SK-N-SH (cell line): ENCODE measurements at regions not wholly inside any gene's neighbourhood (a gene's known extent, or its start where the extent isn't known, plus 50 kb on each side); places are given as distances from the start of the nearest gene placed in this dataset.
A peak's percentile ranks its signal among the peaks of the same experiment; 100 is the strongest.

Experiments used
- CTCF ChIA-PET: fragments of 300-600, 350-600 bp; formaldehyde crosslinking; extraction: SDS; loops from one replicate; lab custom pipeline; 2021; lab: Yijun Ruan, JAX
- POLR2A ChIA-PET: fragments of 350-600 bp; sonication (Branson Sonifier 250); formaldehyde crosslinking; extraction: SDS; loops from one replicate; lab custom pipeline; 2020; ENCODE audit warnings: antibody characterized with exemption, inconsistent platforms; lab: Yijun Ruan, JAX
- DNase-seq: peaks from one replicate; pipeline ENCODE4 v3.0.0; 2012
- H2AFZ ChIP-seq: fragments of 200-600 bp; sonication (generic); 2 replicates; pipeline ENCODE4 v1.8.1; 2016; ENCODE audit warnings: antibody characterized with exemption, mild to moderate bottlenecking, low read depth
- H3F3A ChIP-seq: fragments of 200-600 bp; sonication (generic); replicated peaks from 2 replicates; pipeline ENCODE3; 2016; ENCODE audit warnings: antibody characterized with exemption, mild to moderate bottlenecking; ENCODE audit not compliant: insufficient read depth
- H3K27ac ChIP-seq, 2 experiments: fragments of 200-500 bp in 1 of 2; fragments of 200-600 bp in 1 of 2; sonication (Bioruptor generic) in 1 of 2; sonication (generic), shearing (Covaris generic) in 1 of 2; 2 replicates each; pipeline versions ENCODE4 v1.5.1 to v1.6.1; 2014 to 2016; ENCODE audit warnings: low read depth in 2 of 2, inconsistent platforms in 1 of 2, low read length in 1 of 2, mild to moderate bottlenecking in 1 of 2, mixed read lengths in 1 of 2
- H3K27me3 ChIP-seq: fragments of 200-600 bp; sonication (generic), shearing (Covaris generic); 2 replicates; pipeline ENCODE4 v1.6.1; 2016; ENCODE audit warnings: mixed run types; ENCODE audit not compliant: insufficient read depth
- H3K36me3 ChIP-seq, 2 experiments: fragments of 200-500 bp in 1 of 2; fragments of 200-600 bp in 1 of 2; sonication (Bioruptor generic) in 1 of 2; sonication (generic) in 1 of 2; replicated peaks in 1 of 2; 2 replicates each; pipeline versions ENCODE3 to v1.5.1; 2014 to 2016; ENCODE audit warnings: low read length in 1 of 2, mild to moderate bottlenecking in 1 of 2; ENCODE audit not compliant: insufficient read depth in 2 of 2, control insufficient read depth in 1 of 2
- H3K4me1 ChIP-seq, 2 experiments: fragments of 200-500 bp in 1 of 2; fragments of 200-600 bp in 1 of 2; sonication (Bioruptor generic) in 1 of 2; sonication (generic), shearing (Covaris generic) in 1 of 2; 2 replicates each; pipeline versions ENCODE4 v1.5.1 to v1.6.1; 2014 to 2016; ENCODE audit warnings: low read depth in 1 of 2, low read length in 1 of 2, mixed run types in 1 of 2; ENCODE audit not compliant: insufficient read depth in 2 of 2, control insufficient read depth in 1 of 2
- H3K4me2 ChIP-seq: fragments of 200-600 bp; sonication (generic), shearing (Covaris generic); 2 replicates; pipeline ENCODE4 v1.6.1; 2017; ENCODE audit warnings: mixed run types
- H3K4me3 ChIP-seq, 2 experiments: fragments of 200-500 bp in 1 of 2; fragments of 200-600 bp in 1 of 2; sonication (Bioruptor generic) in 1 of 2; sonication (generic), shearing (Covaris generic) in 1 of 2; 2 replicates each; pipeline versions ENCODE4 v1.5.1 to v1.8.1; 2014 to 2016; ENCODE audit warnings: low read depth in 2 of 2, inconsistent platforms in 1 of 2, low read length in 1 of 2, mild to moderate bottlenecking in 1 of 2, mixed read lengths in 1 of 2, moderate library complexity in 1 of 2
- H3K79me2 ChIP-seq: fragments of 200-600 bp; sonication (generic); 2 replicates; pipeline ENCODE4 v1.8.1; 2017; ENCODE audit warnings: mild to moderate bottlenecking; ENCODE audit not compliant: insufficient read depth
- H3K9ac ChIP-seq: fragments of 200-600 bp; sonication (generic); 2 replicates; pipeline ENCODE4 v1.6.1; 2017; ENCODE audit warnings: mixed run types
- H3K9me2 ChIP-seq: fragments of 200-600 bp; sonication (generic); 2 replicates; pipeline ENCODE4 v1.6.1; 2017; ENCODE audit warnings: mixed run types
- H3K9me3 ChIP-seq: fragments of 200-600 bp; sonication (generic); 2 replicates; pipeline ENCODE4 v1.6.1; 2017; ENCODE audit warnings: mixed run types, mild to moderate bottlenecking, moderate library complexity
- H4K20me1 ChIP-seq: fragments of 200-600 bp; sonication (generic); 2 replicates; pipeline ENCODE4 v1.6.1; 2017; ENCODE audit warnings: mild to moderate bottlenecking, mixed run types; ENCODE audit not compliant: insufficient read depth
- CHD2 ChIP-seq: fragments of 150-350 bp; IDR thresholded peaks from 2 replicates; pipeline ENCODE4 v1.6.1; 2018; ENCODE audit warnings: low read length; ENCODE audit not compliant: partially characterized antibody
- ELF1 ChIP-seq: IDR thresholded peaks from 2 replicates; pipeline ENCODE4 v1.4.0; 2012
- EP300 ChIP-seq, 2 experiments: IDR thresholded peaks; 2 replicates each; pipeline versions ENCODE4 v1.4.0 to v1.6.1; 2012; ENCODE audit warnings: borderline replicate concordance in 1 of 2, low read depth in 1 of 2, low read length in 1 of 2
- FOXM1 ChIP-seq: IDR thresholded peaks from 2 replicates; pipeline ENCODE4 v1.4.0; 2012; ENCODE audit warnings: low read depth, mild to moderate bottlenecking
- MAX ChIP-seq: IDR thresholded peaks from 2 replicates; pipeline ENCODE4 v1.4.0; 2012; ENCODE audit warnings: low read depth
- PBX3 ChIP-seq: IDR thresholded peaks from 2 replicates; pipeline ENCODE4; 2012
- POLR2AphosphoS5 ChIP-seq: IDR thresholded peaks from 2 replicates; pipeline ENCODE4 v1.6.1; 2012; ENCODE audit warnings: low read depth, low read length
- RAD21 ChIP-seq: IDR thresholded peaks from 2 replicates; pipeline ENCODE4 v1.6.1; 2012; ENCODE audit warnings: mild to moderate bottlenecking, low read length
- RXRA ChIP-seq: IDR thresholded peaks from 2 replicates; pipeline ENCODE4 v1.4.0; 2012; ENCODE audit warnings: low read depth, mild to moderate bottlenecking, borderline replicate concordance
- SIN3A ChIP-seq: IDR thresholded peaks from 2 replicates; pipeline ENCODE4 v1.6.1; 2012; ENCODE audit warnings: low read depth, mild to moderate bottlenecking, low read length, moderate library complexity, borderline replicate concordance
- SMC3 ChIP-seq: IDR thresholded peaks from 2 replicates; pipeline ENCODE4 v1.6.1; 2012; ENCODE audit warnings: low read depth, low read length, improper control_type of control experiment
- TCF12 ChIP-seq: IDR thresholded peaks from 2 replicates; pipeline ENCODE4 v1.4.0; 2012
- TEAD4 ChIP-seq: IDR thresholded peaks from 2 replicates; pipeline ENCODE4 v1.4.0; 2012; ENCODE audit warnings: mild to moderate bottlenecking, borderline replicate concordance; ENCODE audit not compliant: insufficient read depth
- YY1 ChIP-seq: IDR thresholded peaks from 2 replicates; pipeline ENCODE4 v1.4.0; 2012; ENCODE audit warnings: low read depth, mild to moderate bottlenecking
- ZBTB33 ChIP-seq: IDR thresholded peaks from 2 replicates; pipeline ENCODE4 v1.4.0; 2012; ENCODE audit warnings: low read depth, borderline replicate concordance
- WGBS: methylation state at CpG from one replicate; pipeline ENCODE4 v1.1.6; 2017; ENCODE audit warnings: low lambda C conversion rate; 5-methylcytosine and 5-hydroxymethylcytosine counted together
- TF ChIP-seq, protein P1 (sequence below): fragments of 200-600 bp; sonication (generic); IDR thresholded peaks from 2 replicates; pipeline ENCODE4 v1.6.1; 2017; ENCODE audit warnings: antibody characterized with exemption, mild to moderate bottlenecking, moderate library complexity

DNA sequence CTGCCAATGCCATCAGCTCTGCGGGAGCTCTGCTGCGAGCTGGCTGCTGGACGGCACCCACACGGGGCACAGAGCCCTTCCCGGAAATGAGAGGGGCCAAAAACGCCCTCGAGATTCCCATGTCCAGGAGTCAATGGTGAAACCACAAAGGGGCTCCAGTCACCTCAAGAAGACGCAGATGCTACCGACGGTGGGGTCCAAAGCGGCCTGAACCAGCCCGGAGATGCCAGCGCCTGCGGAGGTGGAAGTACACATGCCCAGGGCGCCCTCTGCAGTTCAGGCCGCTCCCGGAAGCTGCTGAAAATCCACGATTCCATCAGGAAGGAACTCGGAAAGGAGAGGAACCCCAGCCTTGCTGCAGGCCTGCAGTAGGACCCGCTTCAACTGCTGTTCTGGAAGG lies 82.4 kb upstream of the SELENOP start:
- TF ChIP-seq, protein P1, sequence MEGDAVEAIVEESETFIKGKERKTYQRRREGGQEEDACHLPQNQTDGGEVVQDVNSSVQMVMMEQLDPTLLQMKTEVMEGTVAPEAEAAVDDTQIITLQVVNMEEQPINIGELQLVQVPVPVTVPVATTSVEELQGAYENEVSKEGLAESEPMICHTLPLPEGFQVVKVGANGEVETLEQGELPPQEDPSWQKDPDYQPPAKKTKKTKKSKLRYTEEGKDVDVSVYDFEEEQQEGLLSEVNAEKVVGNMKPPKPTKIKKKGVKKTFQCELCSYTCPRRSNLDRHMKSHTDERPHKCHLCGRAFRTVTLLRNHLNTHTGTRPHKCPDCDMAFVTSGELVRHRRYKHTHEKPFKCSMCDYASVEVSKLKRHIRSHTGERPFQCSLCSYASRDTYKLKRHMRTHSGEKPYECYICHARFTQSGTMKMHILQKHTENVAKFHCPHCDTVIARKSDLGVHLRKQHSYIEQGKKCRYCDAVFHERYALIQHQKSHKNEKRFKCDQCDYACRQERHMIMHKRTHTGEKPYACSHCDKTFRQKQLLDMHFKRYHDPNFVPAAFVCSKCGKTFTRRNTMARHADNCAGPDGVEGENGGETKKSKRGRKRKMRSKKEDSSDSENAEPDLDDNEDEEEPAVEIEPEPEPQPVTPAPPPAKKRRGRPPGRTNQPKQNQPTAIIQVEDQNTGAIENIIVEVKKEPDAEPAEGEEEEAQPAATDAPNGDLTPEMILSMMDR, result peak; percentile 44
- TF ChIP-seq ELF1, result peak; percentile 52
- TF ChIP-seq SIN3A, result no peak
- Histone ChIP-seq H3K4me1 (no peaks in the 10 kb centered on the region), H3K27ac (no peak overlapping the region), H3K27me3 (peaks cover 18% of the 10 kb centered on the region; the same call in 1 of the 2 replicates), H3K4me3 (peak overlapping the region; percentile 12 to 19; a peak in 2 of 4 replicates), H3K9me2 (0 out of 2 replicates have a peak, but pooled peaks cover 3% of the 10 kb centered on the region), H3K9me3 (no peaks in the 10 kb centered on the region), H2AFZ (peak overlapping the region; percentile 46; the same call in 1 of the 2 replicates), H4K20me1 (no peaks in the 10 kb centered on the region), H3K9ac (no peak overlapping the region), H3F3A (no peaks in the 10 kb centered on the region), H3K4me2 (no peak overlapping the region), H3K79me2 (no peaks in the 10 kb centered on the region), H3K36me3 (no peaks in the 10 kb centered on the region)
- POLR2A ChIA-PET, result no interaction called here
- CTCF ChIA-PET, result interaction anchor here (1.3 kb wide), 1 partner anchor 496 kb away, joined by 3 read pairs; no protein-coding TSS in a partner anchor
- 7% methylated on average over 8 of the region's 20 CpGs for WGBS
- no peak for DNase-seq

- H3K27ac ChIP-seq, result no peak overlapping the region
- WGBS, result 1% methylated on average over 4 of the region's 4 CpGs
- H3K9me3 ChIP-seq, result no peaks in the 10 kb centered on the region
- no peaks in the 10 kb centered on the region for H3K36me3 ChIP-seq
- no peak overlapping the region for H2AFZ ChIP-seq
- peaks cover 19% of the 10 kb centered on the region; the same call in 1 of the 2 replicates for H3K27me3 ChIP-seq
- ChIA-PET POLR2A (no interaction called here), CTCF (interaction anchor here (0.6 to 2.9 kb wide), 19 partner anchors 9 to 1201 kb away, joined by 3 to 12 read pairs (median 4); partner anchors contain the start of gene GHR)
- H4K20me1 ChIP-seq, result no peaks in the 10 kb centered on the region
- no peak for TF ChIP-seq FOXM1
- TF ChIP-seq MAX, result no peak
- no peak for TF ChIP-seq POLR2AphosphoS5
- no peak for TF ChIP-seq RXRA
- no peak for TF ChIP-seq CHD2
- no peak for TF ChIP-seq TCF12
- peak; percentile 79 for TF ChIP-seq RAD21
- peak; percentile 45 for TF ChIP-seq SMC3
- no peak for TF ChIP-seq YY1
- TF ChIP-seq PBX3, result no peak
- TF ChIP-seq SIN3A, result no peak
- no peak for TF ChIP-seq EP300 (IDR thresholded peaks at IDR 0.05; ENCODE audit: borderline replicate concordance in 1 of 2, low read depth in 1 of 2, low read length in 1 of 2)
- TF ChIP-seq, protein P1, result peak; percentile 79
- no peak for TF ChIP-seq TEAD4
- TF ChIP-seq ZBTB33, result no peak
- no peak overlapping the region for H3K9ac ChIP-seq
- peak; percentile 57 for DNase-seq
- no peak overlapping the region for H3K4me2 ChIP-seq
- no peaks in the 10 kb centered on the region for H3K4me1 ChIP-seq
- no peak overlapping the region for H3K4me3 ChIP-seq
- H3F3A ChIP-seq, result no peaks in the 10 kb centered on the region
- H3K9me2 ChIP-seq, result no peaks in the 10 kb centered on the region
- H3K79me2 ChIP-seq, result no peaks in the 10 kb centered on the region
Observed at GRCh38 chr5:42889311-42889933, 77.7 kb upstream of the SELENOP start.
